ENCODE measurements at regions not wholly inside any gene's neighbourhood (a gene's known extent, or its start where the extent isn't known, plus 50 kb on each side); places are given as distances from the start of the nearest gene placed in this dataset.

DNA sequence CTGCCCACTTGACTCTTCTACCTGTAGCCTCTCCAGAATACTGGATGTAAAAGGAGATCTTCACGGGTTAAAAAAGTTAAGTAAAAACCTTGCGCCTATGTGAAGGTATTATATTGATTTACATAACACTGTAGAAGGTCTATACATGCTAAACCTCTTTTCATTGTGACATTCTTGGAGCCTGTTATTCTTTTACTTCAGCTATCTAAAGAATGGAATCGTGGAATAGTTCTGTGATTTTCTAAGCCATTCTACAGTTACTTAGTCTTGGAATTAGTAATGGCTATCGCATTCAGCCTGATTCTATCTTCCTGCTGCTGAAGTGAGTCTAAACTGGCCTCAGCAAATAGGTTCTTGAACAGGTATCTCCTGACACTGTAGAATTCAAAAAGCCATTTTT lies 430.0 kb upstream of the DPH6 start:
- POLR2A ChIA-PET (ENCODE audit: unreplicated experiment), result no interaction called here
- H2AFZ ChIP-seq (replicated peaks; ENCODE audit: low read length, poor library complexity), result no peak overlapping the region
- H4K8ac ChIP-seq (ENCODE audit: low read depth in 2 of 2, low read length in 2 of 2), result no peak overlapping the region
- no peaks in the 10 kb centered on the region for H3K27me3 ChIP-seq (ENCODE audit: control insufficient read depth, insufficient read depth, low read length)
- H3K27ac ChIP-seq (ENCODE audit: insufficient read depth, low read length), result no peak overlapping the region
- no peak overlapping the region for H2AK5ac ChIP-seq (ENCODE audit: low read depth, low read length)
- BruUV-seq (replicated peaks), result no TSS peak
- no peaks in the 10 kb centered on the region; the same call in 1 of the 2 replicates for H3K4me1 ChIP-seq (ENCODE audit: control insufficient read depth, insufficient read depth, low read length)
- in situ Hi-C loops (cut with MboI; ENCODE audit: low sequenced_read_pairs) (no loop called here), dilution Hi-C loops (cut with HindIII; ENCODE audit: low sequenced_read_pairs, unreplicated experiment) (no loop called here), intact Hi-C loops (cut with micrococcal nuclease) (no loop called here)
- H3K9me3 ChIP-seq (ENCODE audit: control insufficient read depth, insufficient read depth, low read length), result no peaks in the 10 kb centered on the region
- WGBS, 2 experiments (ENCODE audit: extremely low coverage in 2 of 2, insufficient read length in 1 of 2), result no CpG with 5 or more reads among the region's 4 CpGs
- no peak overlapping the region for H3K23ac ChIP-seq (ENCODE audit: low read depth, low read length)
- no peak overlapping the region for H3K14ac ChIP-seq (replicated peaks; ENCODE audit: low read depth, low read length)
- H2BK15ac ChIP-seq (ENCODE audit: low read depth, low read length), result no peak overlapping the region
- no peak for DNase-seq
- no peak overlapping the region for H2BK20ac ChIP-seq (ENCODE audit: low read depth, low read length)
- no peaks in the 10 kb centered on the region for H3K9me1 ChIP-seq (ENCODE audit: insufficient read depth, low read length)
- H4K20me1 ChIP-seq (ENCODE audit: insufficient read depth, low read length), result no peaks in the 10 kb centered on the region
- no peak overlapping the region for H4K5ac ChIP-seq (ENCODE audit: low read depth, low read length)
- no peak overlapping the region for H3K18ac ChIP-seq (ENCODE audit: low read depth, low read length)
- CTCF ChIA-PET, result no interaction called here
- no peak for TF ChIP-seq MXI1 (IDR thresholded peaks at IDR 0.05; ENCODE audit: borderline replicate concordance, low read depth, low read length)
- no peak for TF ChIP-seq NFE2L2 (IDR thresholded peaks at IDR 0.05; ENCODE audit: low read depth, low read length)
- no peak for TF ChIP-seq RAD21 (IDR thresholded peaks at IDR 0.05; ENCODE audit: low read length)
- no peak for TF ChIP-seq CEBPB (IDR thresholded peaks at IDR 0.05; ENCODE audit: low read depth, low read length)
- no peak for TF ChIP-seq BHLHE40 (IDR thresholded peaks at IDR 0.05; ENCODE audit: low read depth, low read length)
- TF ChIP-seq CHD1 (IDR thresholded peaks at IDR 0.05; ENCODE audit: low read depth, low read length), result no peak
- no peak for ATAC-seq (ENCODE audit: low read depth)
- H2AK9ac ChIP-seq (replicated peaks; ENCODE audit: low read depth, low read length, poor library complexity), result no peak overlapping the region
- no peak overlapping the region for H3K4ac ChIP-seq (ENCODE audit: low read depth, low read length)
- no peak overlapping the region for H3K4me3 ChIP-seq (ENCODE audit: insufficient read depth, low read depth, low read length)
- no peak overlapping the region for H2BK120ac ChIP-seq (ENCODE audit: low read depth, low read length)
- no peak overlapping the region for H3K56ac ChIP-seq (ENCODE audit: extremely low read depth, insufficient read depth, low read length)
- H3K79me1 ChIP-seq (ENCODE audit: low read depth in 1 of 2, low read length in 2 of 2), result no peaks in the 10 kb centered on the region
- no peak overlapping the region for H4K91ac ChIP-seq (ENCODE audit: insufficient read depth, low read depth, low read length)
- no peaks in the 10 kb centered on the region for H3K36me3 ChIP-seq (ENCODE audit: control insufficient read depth, insufficient read depth, low read length)
- no peak overlapping the region for H3K9ac ChIP-seq (ENCODE audit: low read depth, low read length)
- H3K4me2 ChIP-seq (ENCODE audit: low read depth, low read length), result no peak overlapping the region
- no peak overlapping the region for H2BK5ac ChIP-seq (ENCODE audit: low read depth, low read length, poor library complexity, severe bottlenecking)

Data from IMR-90 (cell line).